RKO (cell line): ENCODE measurements at regions not wholly inside any gene's neighbourhood (a gene's known extent, or its start where the extent isn't known, plus 50 kb on each side); places are given as distances from the start of the nearest gene placed in this dataset.
"Not testable (repeated sequence)": the region's sequence is repeated elsewhere in the genome, so short reads cannot be mapped to it uniquely, and the experiment has no call there.

ENCODE experiments used
- DNase-seq: peaks from one replicate; pipeline ENCODE4 v3.0.0-alpha.2; 2016; ENCODE audit warnings: low spot score

- DNase-seq, result no peak
Observed at GRCh38 chr5:123945548-123945947, 433.6 kb downstream of the CSNK1G3 start.

- no peak for DNase-seq
Observed at GRCh38 chr5:123943151-123943550, 431.2 kb downstream of the CSNK1G3 start.

DNA sequence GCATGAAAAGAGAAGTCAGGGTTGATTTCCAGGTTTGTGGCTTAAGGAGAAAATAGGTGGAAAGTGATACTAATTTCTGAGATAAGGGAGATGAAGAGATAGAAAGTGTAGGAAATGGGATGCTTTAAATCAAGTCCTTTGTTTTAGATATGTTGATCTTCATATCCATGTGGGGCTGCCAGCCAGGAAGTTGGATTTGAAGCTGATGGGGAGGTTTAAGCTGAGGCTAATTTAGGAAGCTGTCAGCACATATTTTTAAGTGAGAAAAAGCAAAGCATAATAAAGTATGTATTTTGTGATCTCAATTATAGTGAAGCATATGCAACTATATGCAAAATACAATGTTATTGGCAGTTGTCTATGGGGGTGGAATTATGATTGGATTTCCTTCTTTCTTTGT is 428.4 kb downstream of the CSNK1G3 start:
- DNase-seq, result no peak

DNA sequence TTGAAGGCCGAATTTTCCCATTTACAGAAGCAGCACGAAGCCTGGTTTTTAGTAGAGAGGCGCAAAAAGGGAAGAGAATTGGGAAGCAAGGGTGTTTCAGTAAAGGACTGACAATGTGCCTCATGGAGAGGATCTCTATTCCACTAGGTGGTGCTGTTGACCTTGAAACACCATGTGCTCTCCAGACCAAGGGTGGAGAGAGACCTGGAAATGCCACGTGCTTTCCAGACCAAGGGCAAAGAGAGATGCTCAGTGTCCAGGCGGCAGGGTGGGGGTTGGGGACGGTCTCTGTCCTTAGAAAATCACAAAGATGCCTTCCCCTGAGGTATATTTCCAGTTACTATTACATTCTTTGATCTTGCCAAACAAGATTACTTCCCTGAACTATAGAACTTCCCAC is 425.3 kb downstream of the CSNK1G3 start:
- peak; percentile 72 for DNase-seq

DNA sequence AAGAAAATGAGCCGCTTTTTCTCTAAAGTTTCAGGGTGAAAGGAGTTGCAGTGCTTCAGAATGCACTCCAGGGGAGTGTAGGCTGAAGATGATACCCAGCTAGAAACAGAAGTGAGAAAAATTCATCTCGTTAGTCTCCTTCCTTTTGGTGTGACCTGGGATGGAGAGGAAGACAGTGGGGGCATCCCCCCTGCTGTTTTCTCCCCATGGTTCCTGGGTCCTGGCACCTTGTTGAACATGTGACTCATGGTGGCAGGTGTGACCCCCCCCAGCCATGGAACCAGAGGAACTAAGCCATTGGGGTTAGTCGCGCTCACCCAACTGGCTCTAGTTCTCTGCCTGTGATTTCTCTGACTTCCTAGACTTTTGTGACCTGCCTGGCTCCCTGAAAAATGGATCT is 424.6 kb downstream of the CSNK1G3 start:
- no peak for DNase-seq

DNA sequence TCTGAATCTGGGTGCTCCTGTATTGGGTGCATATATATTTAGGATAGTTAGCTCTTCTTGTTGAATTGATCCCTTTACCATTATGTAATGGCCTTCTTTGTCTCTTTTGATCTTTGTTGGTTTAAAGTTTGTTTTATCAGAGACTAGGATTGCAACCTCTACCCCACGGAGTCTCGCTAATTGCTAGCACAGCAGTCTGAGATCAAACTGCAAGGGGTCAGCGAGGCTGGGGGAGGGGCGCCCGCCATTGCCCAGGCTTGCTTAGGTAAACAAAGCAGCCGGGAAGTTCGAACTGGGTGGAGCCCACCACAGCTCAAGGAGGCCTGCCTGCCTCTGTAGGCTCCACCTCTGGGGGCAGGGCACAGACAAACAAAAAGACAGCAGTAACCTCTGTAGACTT is 421.8 kb downstream of the CSNK1G3 start:
- DNase-seq, result not testable (repeated sequence)

DNA sequence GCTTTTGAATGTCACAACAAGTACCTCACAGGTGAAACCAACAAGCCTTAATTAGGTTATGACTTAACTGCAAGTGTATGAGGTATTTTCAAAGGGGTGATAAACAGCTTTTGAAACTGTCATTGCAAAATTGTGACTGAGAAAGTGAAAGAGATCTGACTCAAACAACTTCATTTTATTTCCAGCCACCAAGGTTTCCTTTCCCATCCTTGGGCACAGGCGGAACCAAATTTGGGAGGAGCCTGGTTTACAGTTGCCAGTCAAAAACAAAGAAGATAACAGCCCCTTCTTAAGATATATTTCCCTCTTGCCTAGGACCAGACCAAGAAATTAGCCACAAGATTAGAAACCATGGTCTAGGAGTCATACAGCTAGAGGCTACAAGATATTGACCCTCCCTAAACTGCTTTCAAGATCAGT is 417.1 kb downstream of the CSNK1G3 start:
- no peak for DNase-seq

- no peak for DNase-seq
Observed at GRCh38 chr5:123928401-123928800, 416.4 kb downstream of the CSNK1G3 start.

- no peak for DNase-seq
Observed at GRCh38 chr5:123921193-123921592, 409.2 kb downstream of the CSNK1G3 start.

DNA sequence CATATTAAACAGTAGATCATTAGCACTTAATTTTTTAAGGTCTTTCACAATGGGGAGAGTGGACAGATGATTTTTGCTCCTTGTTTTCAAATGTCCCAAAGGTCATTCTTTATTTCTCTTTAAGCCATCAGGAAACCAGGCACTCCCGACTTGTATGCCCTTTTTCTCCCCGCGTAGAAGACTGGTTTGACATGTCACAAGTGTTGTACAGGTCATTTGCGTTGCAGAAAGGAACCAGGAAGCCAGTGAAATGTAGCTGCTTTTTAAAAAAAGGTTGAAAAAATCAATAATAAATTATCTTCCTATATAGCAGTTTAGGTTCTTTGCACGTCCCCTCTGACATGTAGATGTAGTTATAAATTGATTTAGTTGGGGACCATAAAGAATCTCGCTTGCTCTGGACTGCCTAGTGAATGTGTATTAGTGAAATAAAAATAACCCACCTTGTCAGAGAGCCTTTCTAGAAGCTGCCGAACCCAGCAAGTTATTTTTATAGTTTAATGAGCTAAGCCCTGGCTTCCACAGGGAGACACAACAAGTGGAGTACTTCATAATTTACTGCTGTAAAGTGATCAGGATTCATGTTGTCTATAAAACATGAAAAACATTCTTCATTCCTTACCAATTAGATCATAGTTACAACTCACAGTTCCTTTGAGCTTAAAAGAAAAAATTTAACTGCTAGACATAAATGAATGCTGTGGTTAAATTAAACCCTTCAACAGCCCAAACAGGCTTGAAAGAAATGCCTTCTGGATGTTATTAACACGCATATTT is 404.6 kb downstream of the CSNK1G3 start:
- peak; percentile 6 for DNase-seq

GRCh38 chr5:123914333-123914732 is 402.4 kb downstream of the CSNK1G3 start:
- DNase-seq, result no peak

- DNase-seq, result no peak
Observed at GRCh38 chr5:123907349-123907748, 395.4 kb downstream of the CSNK1G3 start.

DNA sequence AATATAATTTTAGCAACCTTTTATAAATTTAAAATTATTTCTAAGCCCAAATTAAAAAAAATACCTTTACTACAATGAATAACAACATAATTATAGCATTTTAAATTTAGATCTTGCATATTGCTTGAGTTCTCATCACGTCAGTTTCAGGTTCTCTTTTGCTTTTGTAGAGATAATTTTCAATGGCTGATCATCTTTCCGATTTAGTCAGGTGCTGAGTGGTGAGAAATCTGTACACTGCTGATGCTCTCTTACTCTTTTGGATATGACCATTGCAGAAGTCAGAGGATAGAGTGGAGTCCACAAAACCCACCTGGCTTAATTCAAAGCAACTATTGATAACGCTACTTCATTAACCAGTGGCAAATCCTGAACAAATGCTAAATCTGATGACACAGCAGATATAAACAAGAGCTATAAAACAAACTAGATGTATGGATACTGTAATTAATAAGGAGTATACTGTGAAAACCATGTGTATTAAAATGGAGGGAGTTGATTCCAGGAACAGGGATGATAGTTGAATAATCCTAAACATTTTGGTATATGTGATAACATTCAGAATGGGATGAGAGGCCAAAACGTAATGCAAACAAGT is 394.8 kb downstream of the CSNK1G3 start:
- DNase-seq, result no peak

DNA sequence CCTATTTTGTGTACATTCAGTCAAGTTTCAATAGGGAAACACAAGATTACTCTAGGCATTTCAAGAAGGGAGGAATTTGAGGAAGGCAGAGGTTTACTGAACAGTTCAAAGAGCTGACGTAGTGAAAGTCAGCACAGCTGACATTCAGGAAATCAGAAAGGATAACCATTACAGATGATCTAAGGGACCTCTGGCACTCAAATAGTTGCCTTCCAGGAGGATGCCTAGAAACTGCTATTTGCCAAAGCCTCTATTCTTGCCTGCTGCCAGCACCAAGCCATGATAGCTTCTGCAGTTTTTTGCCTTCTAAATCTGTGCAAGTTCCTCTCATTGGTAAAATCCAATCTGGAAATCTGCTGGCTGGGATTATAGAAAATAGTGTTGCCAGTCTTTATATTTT is 373.1 kb downstream of the CSNK1G3 start:
- no peak for DNase-seq

DNA sequence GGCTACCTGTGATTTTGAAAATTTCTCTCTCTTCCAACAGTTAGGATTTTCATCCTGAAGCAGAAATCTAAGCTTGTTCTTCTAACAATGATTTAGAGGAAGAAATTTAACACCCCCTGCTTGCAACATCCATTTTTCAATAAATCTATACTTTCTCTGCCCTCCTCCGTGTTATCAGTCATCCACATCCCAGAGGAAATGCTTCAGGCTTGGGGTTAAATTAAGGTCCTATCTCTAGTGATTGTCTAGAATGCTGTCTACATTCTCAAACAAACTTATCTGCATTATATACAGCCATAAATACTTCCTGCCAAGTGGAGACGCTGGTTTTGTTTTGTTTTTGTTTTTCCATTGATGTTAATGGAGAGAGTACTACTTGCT is 371.0 kb downstream of the CSNK1G3 start:
- DNase-seq, result no peak

DNA sequence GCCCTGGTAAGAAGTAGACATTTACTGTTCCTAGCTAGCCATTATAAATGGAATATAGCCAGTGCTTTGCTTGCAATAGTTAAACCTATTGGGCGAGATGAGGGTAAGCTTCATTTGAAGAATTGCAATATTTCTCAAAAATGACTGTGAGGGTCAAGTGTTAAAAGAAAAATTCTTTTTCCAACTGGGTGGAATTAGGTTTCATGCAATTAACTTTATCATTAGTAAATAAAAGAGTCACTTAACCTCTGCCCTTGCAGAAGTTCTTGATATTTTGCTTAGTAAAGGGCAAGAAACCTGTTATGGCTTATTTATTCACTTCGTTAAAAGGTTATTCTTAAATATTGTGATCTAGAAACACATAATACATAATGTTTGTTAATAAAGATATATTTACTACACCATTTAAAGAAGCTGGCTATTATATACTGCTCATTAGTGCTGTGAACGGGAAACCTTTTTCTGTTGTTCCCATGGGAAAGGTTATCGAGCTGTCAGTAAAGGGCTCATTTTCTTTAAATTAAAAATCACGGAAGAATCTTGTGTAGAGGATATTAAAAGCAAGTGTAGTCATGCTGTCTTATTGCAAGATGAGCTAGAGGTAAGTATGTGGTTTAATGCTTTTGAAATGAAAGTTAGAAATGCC is 370.5 kb downstream of the CSNK1G3 start:
- no peak for DNase-seq

DNA sequence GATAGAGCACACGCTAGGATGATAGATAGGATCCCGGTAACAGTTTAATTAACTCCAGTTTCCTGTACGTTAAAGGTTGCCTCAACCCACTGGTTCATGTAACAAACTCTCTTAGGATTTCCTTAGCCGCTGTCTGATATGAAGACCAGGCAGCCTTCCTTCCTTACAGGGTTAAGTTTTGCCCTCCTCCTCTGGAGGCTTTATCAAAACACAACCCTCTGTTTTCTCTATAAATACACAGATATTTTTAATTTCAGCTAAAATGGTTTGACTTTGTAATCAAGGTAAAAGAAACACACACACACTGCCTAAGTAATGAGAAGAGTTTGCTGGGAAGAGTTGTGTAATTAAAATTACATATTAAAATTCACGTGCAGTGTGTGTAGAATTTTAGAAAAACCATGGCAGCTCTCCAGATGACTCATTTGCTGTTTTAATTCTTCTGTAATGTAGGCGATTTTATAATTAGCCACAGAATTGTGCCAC is 369.8 kb downstream of the CSNK1G3 start:
- no peak for DNase-seq

DNA sequence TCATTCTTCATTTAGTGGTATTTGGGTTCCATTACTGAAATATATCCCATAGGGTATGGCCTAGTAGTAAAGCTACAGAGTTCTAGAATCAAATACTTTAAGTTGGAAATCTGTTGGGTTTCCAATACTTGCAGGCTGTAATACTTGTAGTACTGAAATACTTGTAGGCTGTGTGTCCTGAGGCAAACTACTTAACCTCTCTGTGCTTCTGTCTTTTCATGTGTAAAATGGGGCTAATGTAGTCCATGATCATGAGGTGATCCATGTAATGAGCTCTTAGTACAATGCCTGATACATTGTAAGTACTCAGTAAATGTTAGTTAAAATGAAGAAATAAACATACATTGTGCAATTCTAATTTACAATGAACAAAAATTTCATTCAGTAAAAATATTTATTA is 368.9 kb downstream of the CSNK1G3 start:
- DNase-seq, result no peak

- DNase-seq, result no peak
Observed at GRCh38 chr5:123879071-123879470, 367.1 kb downstream of the CSNK1G3 start.

GRCh38 chr5:123876276-123876790 is 364.4 kb downstream of the CSNK1G3 start:
- DNase-seq, result no peak

GRCh38 chr5:123875561-123876275 is 363.7 kb downstream of the CSNK1G3 start:
- no peak for DNase-seq

- DNase-seq, result no peak
Observed at GRCh38 chr5:123874600-123875201, 362.7 kb downstream of the CSNK1G3 start.
